KMS-11 (cell line): ENCODE measurements at regions not wholly inside any gene's neighbourhood (a gene's known extent, or its start where the extent isn't known, plus 50 kb on each side); places are given as distances from the start of the nearest gene placed in this dataset.
"Not testable (repeated sequence)": the region's sequence is repeated elsewhere in the genome, so short reads cannot be mapped to it uniquely, and the experiment has no call there.

Experiments used
- H2AFZ ChIP-seq: fragments of 200-600 bp; sonication (generic); 2 replicates; pipeline ENCODE4 v1.6.1; 2016; ENCODE audit warnings: antibody characterized with exemption, mixed run types, low read depth
- H3K27ac ChIP-seq: fragments of 200-600 bp; sonication (generic); 2 replicates; pipeline ENCODE4 v1.6.1; 2016; ENCODE audit warnings: mild to moderate bottlenecking, mixed run types
- H3K27me3 ChIP-seq: fragments of 200-600 bp; sonication (generic); 2 replicates; pipeline ENCODE4 v1.6.1; 2017; ENCODE audit warnings: mild to moderate bottlenecking, low read depth, mixed run types, moderate library complexity; ENCODE audit not compliant: insufficient read depth
- H3K36me3 ChIP-seq: fragments of 200-600 bp; sonication (generic); 2 replicates; pipeline ENCODE4 v1.6.1; 2017; ENCODE audit warnings: mild to moderate bottlenecking, mixed run types; ENCODE audit not compliant: insufficient read depth
- H3K4me1 ChIP-seq: fragments of 200-600 bp; sonication (generic); 2 replicates; pipeline ENCODE4 v1.6.1; 2016; ENCODE audit warnings: mild to moderate bottlenecking, low read depth, mixed run types; ENCODE audit not compliant: poor library complexity, severe bottlenecking
- H3K4me2 ChIP-seq: fragments of 200-600 bp; sonication (generic); 2 replicates; pipeline ENCODE4 v1.7.0; 2016; ENCODE audit warnings: mild to moderate bottlenecking, mixed run types
- H3K4me3 ChIP-seq: fragments of 200-600 bp; sonication (generic); IDR thresholded peaks from 2 replicates; pipeline ENCODE4 v1.6.1; 2017; ENCODE audit warnings: low read depth, low read length, mixed read lengths; ENCODE audit not compliant: insufficient read depth
- H3K79me2 ChIP-seq: fragments of 200-600 bp; sonication (generic); 2 replicates; pipeline ENCODE4 v1.6.1; 2016; ENCODE audit warnings: low read depth, mixed run types; ENCODE audit not compliant: insufficient read depth
- H3K9ac ChIP-seq: fragments of 200-600 bp; sonication (generic); 2 replicates; pipeline ENCODE4 v1.6.1; 2016; ENCODE audit warnings: mild to moderate bottlenecking, mixed run types
- H4K20me1 ChIP-seq: fragments of 200-600 bp; sonication (generic); 2 replicates; pipeline ENCODE4 v1.6.1; 2016; ENCODE audit warnings: mild to moderate bottlenecking, mixed run types; ENCODE audit not compliant: insufficient read depth
- CTCF ChIP-seq: fragments of 200-600 bp; sonication (generic); conservative IDR thresholded peaks from 2 replicates; pipeline ENCODE4 v1.6.1; 2017; ENCODE audit warnings: low read depth, mild to moderate bottlenecking, antibody characterized with exemption, low read length, moderate library complexity, mixed read lengths

DNA sequence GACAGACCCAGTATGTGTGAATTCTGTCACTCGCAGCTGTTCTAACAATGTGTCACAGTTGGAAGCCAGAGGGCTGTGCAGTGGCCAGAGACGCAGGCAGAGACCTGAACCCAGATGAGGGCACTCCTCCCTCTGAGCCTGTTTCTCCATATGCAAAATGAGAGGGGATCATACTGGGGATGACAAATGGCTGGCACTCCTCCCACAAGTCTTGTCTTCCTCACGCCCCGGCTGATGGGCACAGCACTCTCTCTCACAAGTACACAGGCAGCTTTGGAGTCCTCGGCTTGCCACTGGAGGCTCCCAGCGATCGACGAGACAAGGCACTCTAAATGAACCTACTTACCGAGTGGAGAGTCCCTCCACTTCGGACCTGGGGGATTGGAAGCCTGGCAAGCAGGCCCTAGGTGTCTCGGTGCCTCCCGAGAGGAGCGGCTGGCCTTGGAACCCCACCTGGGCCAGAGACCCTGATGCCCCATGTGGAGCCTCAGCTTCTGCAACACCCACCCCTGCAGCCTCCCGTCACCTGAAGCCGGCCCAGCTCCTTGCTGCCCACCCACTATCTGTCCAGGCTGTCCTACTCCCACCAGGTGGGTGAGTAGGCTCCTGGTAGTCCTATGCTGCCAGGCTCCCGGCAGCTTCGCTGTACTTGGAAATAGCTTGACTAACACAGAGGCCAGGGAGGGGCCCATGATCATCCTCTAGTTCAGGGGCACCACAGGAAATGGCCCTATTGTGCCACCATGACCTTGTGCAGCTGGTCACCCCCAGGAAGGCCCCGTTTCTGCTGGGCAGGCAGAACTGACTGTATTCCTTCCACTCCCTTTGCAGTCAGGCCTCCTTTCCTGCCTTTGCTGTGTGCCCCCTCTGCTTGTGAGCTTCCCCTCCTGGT is 65.0 kb upstream of the IQSEC1 start:
- no peak overlapping the region for H3K4me2 ChIP-seq
- no peak overlapping the region for H3K27ac ChIP-seq
- H3K36me3 ChIP-seq, result no peaks in the 10 kb centered on the region
- H4K20me1 ChIP-seq, result no peaks in the 10 kb centered on the region
- no peak overlapping the region for H2AFZ ChIP-seq
- no peak overlapping the region for H3K4me3 ChIP-seq
- no peaks in the 10 kb centered on the region for H3K79me2 ChIP-seq
- no peaks in the 10 kb centered on the region for H3K27me3 ChIP-seq
- no peak for TF ChIP-seq CTCF
- H3K4me1 ChIP-seq, result no peaks in the 10 kb centered on the region
- no peak overlapping the region for H3K9ac ChIP-seq

DNA sequence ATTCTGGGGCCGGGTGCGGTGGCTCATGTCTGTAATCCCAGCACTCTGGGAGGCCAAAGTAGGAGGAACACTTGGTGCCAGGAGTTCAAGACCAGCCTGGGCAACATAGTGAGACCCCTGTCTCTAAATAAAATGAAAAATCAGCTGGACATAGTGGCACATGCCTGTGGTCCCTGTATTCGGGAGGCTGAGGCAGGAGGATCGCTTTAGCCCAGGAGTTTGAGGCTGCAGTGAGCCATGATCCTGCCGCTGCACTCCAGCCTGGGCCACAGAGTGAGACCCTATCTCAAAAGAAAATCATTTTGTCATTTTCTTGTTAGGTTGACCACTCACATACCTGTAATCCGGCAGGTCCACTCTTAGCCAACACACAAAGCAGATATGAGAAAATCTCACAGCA is 63.6 kb upstream of the IQSEC1 start:
- H3K4me3 ChIP-seq, H3K4me2 ChIP-seq, H3K27me3 ChIP-seq, H4K20me1 ChIP-seq, H3K4me1 ChIP-seq, H3K79me2 ChIP-seq, H3K27ac ChIP-seq, H3K9ac ChIP-seq, H2AFZ ChIP-seq, H3K36me3 ChIP-seq: not testable (repeated sequence)

- Histone ChIP-seq H3K27me3 (no peaks in the 10 kb centered on the region), H2AFZ (no peak overlapping the region), H3K4me1 (no peaks in the 10 kb centered on the region), H3K27ac (no peak overlapping the region), H3K4me3 (no peak overlapping the region), H3K79me2 (no peaks in the 10 kb centered on the region), H3K36me3 (no peaks in the 10 kb centered on the region), H3K9ac (no peak overlapping the region), H3K4me2 (no peak overlapping the region), H4K20me1 (no peaks in the 10 kb centered on the region)
- TF ChIP-seq CTCF, result no peak
These were observed 63.2 kb upstream of the IQSEC1 start for GRCh38 chr3:13136426-13136825.

GRCh38 chr3:13135811-13136321 is 62.6 kb upstream of the IQSEC1 start:
- Histone ChIP-seq H3K9ac (no peak overlapping the region), H3K27ac (no peak overlapping the region), H3K4me1 (no peaks in the 10 kb centered on the region), H2AFZ (no peak overlapping the region), H3K79me2 (no peaks in the 10 kb centered on the region), H4K20me1 (no peaks in the 10 kb centered on the region), H3K27me3 (no peaks in the 10 kb centered on the region), H3K36me3 (no peaks in the 10 kb centered on the region), H3K4me3 (no peak overlapping the region), H3K4me2 (no peak overlapping the region)
- no peak for TF ChIP-seq CTCF

GRCh38 chr3:13135251-13135810 is 62.1 kb upstream of the IQSEC1 start:
- H3K27me3 ChIP-seq, result no peaks in the 10 kb centered on the region
- H3K27ac ChIP-seq, result no peak overlapping the region

More at GRCh38 chr3:13135251-13135810, 62.1 kb upstream of the IQSEC1 start:
- Histone ChIP-seq H3K36me3 (no peaks in the 10 kb centered on the region), H3K4me1 (no peaks in the 10 kb centered on the region), H3K4me3 (no peak overlapping the region), H2AFZ (no peak overlapping the region), H3K4me2 (no peak overlapping the region), H4K20me1 (no peaks in the 10 kb centered on the region), H3K79me2 (no peaks in the 10 kb centered on the region), H3K9ac (no peak overlapping the region)
- no peak for TF ChIP-seq CTCF
